Lower leg skin (tissue), 4 donors: ENCODE measurements at regions not wholly inside any gene's neighbourhood (a gene's known extent, or its start where the extent isn't known, plus 50 kb on each side); places are given as distances from the start of the nearest gene placed in this dataset.
"Not testable (repeated sequence)": the region's sequence is repeated elsewhere in the genome, so short reads cannot be mapped to it uniquely, and the experiment has no call there.

ENCODE experiments used
- DNase-seq, 2 donors: peaks; one replicate each; pipeline ENCODE4 v3.0.0-alpha.2; 2019; ENCODE audit warnings: low spot score in 2 of 2
- H3K4me3 ChIP-seq: fragments of 200-600 bp; sonication (generic); 2 replicates; pipeline ENCODE4 v1.5.1; 2017; ENCODE audit warnings: mild to moderate bottlenecking, low read depth; ENCODE audit not compliant: poor library complexity, severe bottlenecking
- CTCF ChIP-seq, 3 donors: fragments of 450-650 bp; IDR thresholded peaks; one replicate each; pipeline ENCODE4 v1.5.1; 2016; ENCODE audit warnings: antibody characterized with exemption in 3 of 3, mild to moderate bottlenecking in 3 of 3, moderate library complexity in 2 of 3
- POLR2A ChIP-seq, 2 donors: fragments of 450-650 bp; IDR thresholded peaks; one replicate each; pipeline ENCODE4 v1.6.1; 2016 to 2017; ENCODE audit warnings: antibody characterized with exemption in 2 of 2, mild to moderate bottlenecking in 1 of 2, moderate library complexity in 1 of 2
- WGBS, 2 donors: methylation state at CpG; one replicate each; pipeline ENCODE4 v1.1.5; 2018; 5-methylcytosine and 5-hydroxymethylcytosine counted together
- intact Hi-C: fragments of 100-400 bp; cut with DNase I; formaldehyde crosslinking; loops from one replicate; pipeline ENCODE4 v1.15.0; 2023; ENCODE audit warnings: low total_unique reads

- H3K4me3 ChIP-seq = no peak overlapping the region
- TF ChIP-seq POLR2A (IDR thresholded peaks at IDR 0.05) (no peak), CTCF (IDR thresholded peaks at IDR 0.05) (no peak)
- peak in 1 of 2 donors; percentile 16 for DNase-seq
- 49 to 52% methylated on average over 3 of the region's 3 CpGs for WGBS, 2 donors
- intact Hi-C loops = no loop called here
Observed at GRCh38 chr22:26835929-26836528, 178.6 kb downstream of the MIAT start.

- no peak for TF ChIP-seq POLR2A (IDR thresholded peaks at IDR 0.05)
- no peak for TF ChIP-seq CTCF (IDR thresholded peaks at IDR 0.05)
- no peak for DNase-seq
- 48 to 54% methylated on average over 5 of the region's 5 CpGs for WGBS, 2 donors
- intact Hi-C loops = no loop called here
- no peak overlapping the region for H3K4me3 ChIP-seq
Observed at GRCh38 chr22:26837784-26838470, 180.5 kb downstream of the MIAT start.

GRCh38 chr22:26838471-26838825, 181.1 kb downstream of the MIAT start:
- intact Hi-C loops = no loop called here
- DNase-seq = no peak
- WGBS, 2 donors = 90 to 93% methylated on average over 5 of the region's 5 CpGs
- TF ChIP-seq POLR2A (IDR thresholded peaks at IDR 0.05) (no peak), CTCF (IDR thresholded peaks at IDR 0.05) (no peak)
- H3K4me3 ChIP-seq = no peak overlapping the region

- no peak overlapping the region for H3K4me3 ChIP-seq
- intact Hi-C loops = no loop called here
- no peak for TF ChIP-seq CTCF (IDR thresholded peaks at IDR 0.05)
- no peak for TF ChIP-seq POLR2A (IDR thresholded peaks at IDR 0.05)
- 92% methylated on average over 5 of the region's 5 CpGs for WGBS, 2 donors
- DNase-seq = no peak
Observed at GRCh38 chr22:26839216-26839615, 181.8 kb downstream of the MIAT start.

GRCh38 chr22:26840770-26841169, 183.4 kb downstream of the MIAT start:
- H3K4me3 ChIP-seq, intact Hi-C loops, DNase-seq: not testable (repeated sequence)
- 94 to 95% methylated on average over 3 of the region's 3 CpGs for WGBS, 2 donors

GRCh38 chr22:26842103-26842502, 184.7 kb downstream of the MIAT start:
- intact Hi-C loops = no loop called here
- peak in 1 of 2 donors; percentile 56 for DNase-seq
- WGBS, 2 donors = 83 to 84% methylated on average over 5 of the region's 5 CpGs
- no peak for TF ChIP-seq CTCF (IDR thresholded peaks at IDR 0.05)
- no peak for TF ChIP-seq POLR2A (IDR thresholded peaks at IDR 0.05)
- no peak overlapping the region for H3K4me3 ChIP-seq
